ENCODE measurements at regions not wholly inside any gene's neighbourhood (a gene's known extent, or its start where the extent isn't known, plus 50 kb on each side); places are given as distances from the start of the nearest gene placed in this dataset.

DNA sequence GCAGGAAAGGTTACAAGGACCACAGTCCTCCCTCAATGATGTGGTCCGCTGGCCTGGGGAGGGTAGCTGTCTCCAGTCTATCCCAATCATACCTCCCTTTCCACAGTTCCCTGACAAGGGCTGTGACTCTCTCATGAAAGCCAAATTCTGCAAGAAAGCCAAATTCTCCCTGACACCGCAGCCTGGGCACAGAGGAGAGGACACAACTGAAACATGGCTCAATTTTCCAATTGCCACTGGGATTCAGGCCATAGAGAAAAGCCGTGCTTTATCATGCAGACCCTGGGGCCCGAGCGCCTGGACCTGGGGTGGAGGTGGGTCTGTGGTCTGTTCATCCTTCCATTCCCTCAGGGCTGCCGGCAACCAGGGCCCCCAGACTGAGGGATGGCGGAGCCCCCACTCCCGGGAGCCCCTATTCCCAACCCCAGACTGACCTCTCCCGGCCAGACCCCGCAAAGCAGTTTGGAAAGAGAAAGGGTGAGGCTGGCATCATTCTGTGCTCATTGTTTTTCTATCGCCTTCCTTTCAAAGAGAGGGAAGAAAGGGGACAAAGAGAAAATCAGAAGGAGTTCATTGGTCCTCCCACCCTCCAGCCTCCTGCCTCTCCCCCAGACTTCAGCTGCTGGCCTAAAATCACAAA is 239.5 kb downstream of the BUD13 start:
- no peak for TF ChIP-seq CTCF (IDR thresholded peaks at IDR 0.05; ENCODE audit: low read depth, low read length, poor library complexity, severe bottlenecking)
- TF ChIP-seq EZH2phosphoT487 (IDR thresholded peaks at IDR 0.05; ENCODE audit: borderline replicate concordance, low read length) = no peak

Measured in DOHH2 (cell line).